ENCODE measurements at regions not wholly inside any gene's neighbourhood (a gene's known extent, or its start where the extent isn't known, plus 50 kb on each side); places are given as distances from the start of the nearest gene placed in this dataset.
A peak's percentile ranks its signal among the peaks of the same experiment; 100 is the strongest.
"Not testable (repeated sequence)": the region's sequence is repeated elsewhere in the genome, so short reads cannot be mapped to it uniquely, and the experiment has no call there.

- H3K9me3 ChIP-seq (ENCODE audit: severe bottlenecking): peaks cover 5% of the 10 kb centered on the region
- DNase-seq: peak; percentile 45
- no peaks in the 10 kb centered on the region for H3K27me3 ChIP-seq (ENCODE audit: insufficient read depth, low read depth, severe bottlenecking)
- H3K4me3 ChIP-seq (ENCODE audit: low read depth, low read length): no peak overlapping the region
- no peaks in the 10 kb centered on the region for H3K36me3 ChIP-seq
- no peak for TF ChIP-seq CTCF (IDR thresholded peaks at IDR 0.05; ENCODE audit: low read depth, low read length)
- no peak overlapping the region; the same call in 1 of the 2 replicates for H3K27ac ChIP-seq
These were observed 77.3 kb upstream of the NFASC start for GRCh38 chr1:204793259-204793914.

- not testable (repeated sequence) for H3K4me3 ChIP-seq (ENCODE audit: low read depth, low read length); H3K36me3 ChIP-seq; H3K27ac ChIP-seq; H3K27me3 ChIP-seq (ENCODE audit: insufficient read depth, low read depth, severe bottlenecking); H3K9me3 ChIP-seq (ENCODE audit: severe bottlenecking); DNase-seq
These were observed 73.8 kb upstream of the NFASC start for GRCh38 chr1:204796886-204797285.

GRCh38 chr1:204797401-204797800, 73.3 kb upstream of the NFASC start:
- H3K27me3 ChIP-seq (ENCODE audit: insufficient read depth, low read depth, severe bottlenecking): no peaks in the 10 kb centered on the region
- H3K27ac ChIP-seq: no peak overlapping the region
- no peak for DNase-seq
- H3K36me3 ChIP-seq: no peaks in the 10 kb centered on the region
- H3K9me3 ChIP-seq (ENCODE audit: severe bottlenecking): peaks cover 5% of the 10 kb centered on the region
- no peak overlapping the region for H3K4me3 ChIP-seq (ENCODE audit: low read depth, low read length)
- no peak for TF ChIP-seq CTCF (IDR thresholded peaks at IDR 0.05; ENCODE audit: low read depth, low read length)

GRCh38 chr1:204799630-204800029, 71.0 kb upstream of the NFASC start:
- Histone ChIP-seq H3K36me3 (no peaks in the 10 kb centered on the region), H3K4me3 (ENCODE audit: low read depth, low read length) (no peak overlapping the region), H3K27me3 (ENCODE audit: insufficient read depth, low read depth, severe bottlenecking) (no peaks in the 10 kb centered on the region), H3K9me3 (ENCODE audit: severe bottlenecking) (peaks cover 5% of the 10 kb centered on the region), H3K27ac (no peak overlapping the region)
- no peak for DNase-seq
- no peak for TF ChIP-seq CTCF (IDR thresholded peaks at IDR 0.05; ENCODE audit: low read depth, low read length)

- H3K4me3 ChIP-seq (ENCODE audit: low read depth, low read length): no peak overlapping the region
- no peak for DNase-seq
- peaks cover 5% of the 10 kb centered on the region for H3K9me3 ChIP-seq (ENCODE audit: severe bottlenecking)
- no peaks in the 10 kb centered on the region for H3K36me3 ChIP-seq
- H3K27ac ChIP-seq: no peak overlapping the region
- H3K27me3 ChIP-seq (ENCODE audit: insufficient read depth, low read depth, severe bottlenecking): no peaks in the 10 kb centered on the region
- no peak for TF ChIP-seq CTCF (IDR thresholded peaks at IDR 0.05; ENCODE audit: low read depth, low read length)
These were observed 69.5 kb upstream of the NFASC start for GRCh38 chr1:204801211-204801610.

- no peak overlapping the region for H3K27ac ChIP-seq
- H3K36me3 ChIP-seq: no peaks in the 10 kb centered on the region
- TF ChIP-seq CTCF (IDR thresholded peaks at IDR 0.05; ENCODE audit: low read depth, low read length): no peak
- H3K4me3 ChIP-seq (ENCODE audit: low read depth, low read length): no peak overlapping the region
- DNase-seq: no peak
- H3K27me3 ChIP-seq (ENCODE audit: insufficient read depth, low read depth, severe bottlenecking): no peaks in the 10 kb centered on the region
- no peaks in the 10 kb centered on the region for H3K9me3 ChIP-seq (ENCODE audit: severe bottlenecking)
These were observed 68.1 kb upstream of the NFASC start for GRCh38 chr1:204802401-204803175.

All from WERI-Rb-1 (cell line).